ENCODE measurements at regions not wholly inside any gene's neighbourhood (a gene's known extent, or its start where the extent isn't known, plus 50 kb on each side); places are given as distances from the start of the nearest gene placed in this dataset.

DNA sequence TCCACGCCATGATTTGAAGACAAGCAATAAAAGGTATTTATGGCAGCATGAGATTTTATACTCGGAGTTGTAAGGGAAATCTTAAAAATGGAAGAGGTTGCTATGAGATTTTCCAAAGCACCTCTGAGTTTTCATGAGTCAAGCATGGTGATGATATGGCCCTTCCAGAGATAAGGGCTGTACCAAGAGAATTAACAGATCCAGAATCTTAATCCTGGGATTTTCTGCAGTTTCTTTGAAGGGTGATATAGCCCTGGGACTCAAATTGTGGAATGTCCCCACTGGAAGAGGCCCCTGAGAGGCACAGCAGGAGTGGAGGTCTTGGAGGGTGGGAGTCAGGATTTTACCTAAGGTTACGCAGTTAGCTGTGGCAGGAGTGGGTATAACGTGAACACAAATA is 243.3 kb downstream of the ZNF621 start:
- Mint-ChIP-seq H3K27me3 (ENCODE audit: low read depth in 3 of 3) (no peaks in the 10 kb centered on the region), H3K4me1 (peaks cover 22% of the 10 kb centered on the region), H3K9me3 (peaks cover 0 to 2% (median 0%) of the 10 kb centered on the region in 7 donors), H3K4me3 (no peak overlapping the region), H3K27ac (no peak overlapping the region), H3K36me3 (no peaks in the 10 kb centered on the region)
- H3K9me3 ChIP-seq (replicated peaks in 1 of 2; ENCODE audit: control insufficient read depth in 1 of 2, insufficient read depth in 1 of 2, low read length in 2 of 2) = no peaks in the 10 kb centered on the region
- no peak overlapping the region for H3K4me3 ChIP-seq (replicated peaks in 1 of 3; ENCODE audit: low read depth in 2 of 3, low read length in 3 of 3)
- intact Hi-C loops (cut with micrococcal nuclease) = no loop called here
- no peak overlapping the region for H2AFZ ChIP-seq (ENCODE audit: insufficient read depth, low read depth, low read length, poor library complexity, severe bottlenecking)
- H3K9ac ChIP-seq (ENCODE audit: insufficient read depth, low read length, poor library complexity, severe bottlenecking) = no peak overlapping the region
- no peak for DNase-seq
- no peak overlapping the region for H3K4me2 ChIP-seq (replicated peaks; ENCODE audit: extremely low read depth, low read length, poor library complexity, severe bottlenecking)
- 76% methylated on average over 3 of the region's 4 CpGs for WGBS (ENCODE audit: insufficient coverage)
- no peaks in the 10 kb centered on the region for H3K27me3 ChIP-seq (ENCODE audit: control insufficient read depth in 2 of 2, insufficient read depth in 2 of 2, low read length in 2 of 2)
- no peaks in the 10 kb centered on the region for H3K36me3 ChIP-seq (replicated peaks in 1 of 2; ENCODE audit: control insufficient read depth in 1 of 2, insufficient read depth in 2 of 2, low read length in 2 of 2)
- no peaks in the 10 kb centered on the region for H3K79me2 ChIP-seq (ENCODE audit: insufficient read depth, low read length)
- H4K20me1 ChIP-seq (ENCODE audit: insufficient read depth, low read length) = no peaks in the 10 kb centered on the region
- H3K27ac ChIP-seq (ENCODE audit: low read depth in 1 of 2, low read length in 2 of 2) = no peak overlapping the region
- peaks cover 20 to 24% of the 10 kb centered on the region in 2 donors for H3K4me1 ChIP-seq (ENCODE audit: control insufficient read depth in 1 of 2, insufficient read depth in 2 of 2, low read length in 2 of 2)
- TF ChIP-seq, protein P1, sequence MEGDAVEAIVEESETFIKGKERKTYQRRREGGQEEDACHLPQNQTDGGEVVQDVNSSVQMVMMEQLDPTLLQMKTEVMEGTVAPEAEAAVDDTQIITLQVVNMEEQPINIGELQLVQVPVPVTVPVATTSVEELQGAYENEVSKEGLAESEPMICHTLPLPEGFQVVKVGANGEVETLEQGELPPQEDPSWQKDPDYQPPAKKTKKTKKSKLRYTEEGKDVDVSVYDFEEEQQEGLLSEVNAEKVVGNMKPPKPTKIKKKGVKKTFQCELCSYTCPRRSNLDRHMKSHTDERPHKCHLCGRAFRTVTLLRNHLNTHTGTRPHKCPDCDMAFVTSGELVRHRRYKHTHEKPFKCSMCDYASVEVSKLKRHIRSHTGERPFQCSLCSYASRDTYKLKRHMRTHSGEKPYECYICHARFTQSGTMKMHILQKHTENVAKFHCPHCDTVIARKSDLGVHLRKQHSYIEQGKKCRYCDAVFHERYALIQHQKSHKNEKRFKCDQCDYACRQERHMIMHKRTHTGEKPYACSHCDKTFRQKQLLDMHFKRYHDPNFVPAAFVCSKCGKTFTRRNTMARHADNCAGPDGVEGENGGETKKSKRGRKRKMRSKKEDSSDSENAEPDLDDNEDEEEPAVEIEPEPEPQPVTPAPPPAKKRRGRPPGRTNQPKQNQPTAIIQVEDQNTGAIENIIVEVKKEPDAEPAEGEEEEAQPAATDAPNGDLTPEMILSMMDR (IDR thresholded peaks at IDR 0.05) = no peak

DNA sequence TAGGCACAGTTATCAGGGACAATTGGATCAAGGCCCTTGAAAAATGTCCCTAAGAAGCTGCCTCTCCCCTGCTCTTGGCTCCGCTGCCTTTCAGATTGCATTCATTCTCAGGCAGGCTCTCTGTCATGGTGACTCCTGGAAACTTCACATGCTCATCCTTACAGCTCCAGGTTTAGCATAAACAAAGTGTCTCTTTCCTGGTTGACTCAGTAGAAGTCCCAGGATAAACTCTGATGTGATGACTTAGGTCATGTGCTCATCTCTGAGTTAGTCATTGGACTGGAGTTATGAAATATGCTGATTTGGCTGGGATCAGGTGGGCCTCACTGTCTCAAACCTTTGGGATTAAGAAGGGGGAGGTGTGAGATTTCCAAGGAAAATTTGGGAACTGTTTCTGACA is 243.8 kb downstream of the ZNF621 start:
- Mint-ChIP-seq H3K27me3 (ENCODE audit: low read depth in 3 of 3) (no peaks in the 10 kb centered on the region), H3K4me1 (peaks cover 20% of the 10 kb centered on the region), H3K4me3 (no peak overlapping the region), H3K9me3 (peaks cover 0 to 2% (median 0%) of the 10 kb centered on the region in 7 donors), H3K27ac (no peak overlapping the region), H3K36me3 (no peaks in the 10 kb centered on the region)
- intact Hi-C loops (cut with micrococcal nuclease) = no loop called here
- no peaks in the 10 kb centered on the region for H4K20me1 ChIP-seq (ENCODE audit: insufficient read depth, low read length)
- no peak overlapping the region for H3K9ac ChIP-seq (ENCODE audit: insufficient read depth, low read length, poor library complexity, severe bottlenecking)
- TF ChIP-seq, protein P1 (IDR thresholded peaks at IDR 0.05) = no peak
- peak in 1 of 3 donors; percentile 39 for DNase-seq
- no peak overlapping the region for H2AFZ ChIP-seq (ENCODE audit: insufficient read depth, low read depth, low read length, poor library complexity, severe bottlenecking)
- H3K4me3 ChIP-seq (replicated peaks in 1 of 3; ENCODE audit: low read depth in 2 of 3, low read length in 3 of 3) = no peak overlapping the region
- H3K27me3 ChIP-seq (ENCODE audit: control insufficient read depth in 2 of 2, insufficient read depth in 2 of 2, low read length in 2 of 2) = no peaks in the 10 kb centered on the region
- WGBS (ENCODE audit: insufficient coverage) = no CpG with 5 or more reads among the region's 1 CpG
- H3K36me3 ChIP-seq (replicated peaks in 1 of 2; ENCODE audit: control insufficient read depth in 1 of 2, insufficient read depth in 2 of 2, low read length in 2 of 2) = no peaks in the 10 kb centered on the region
- H3K4me2 ChIP-seq (replicated peaks; ENCODE audit: extremely low read depth, low read length, poor library complexity, severe bottlenecking) = no peak overlapping the region
- H3K9me3 ChIP-seq (replicated peaks in 1 of 2; ENCODE audit: control insufficient read depth in 1 of 2, insufficient read depth in 1 of 2, low read length in 2 of 2) = no peaks in the 10 kb centered on the region
- no peaks in the 10 kb centered on the region for H3K79me2 ChIP-seq (ENCODE audit: insufficient read depth, low read length)
- H3K27ac ChIP-seq (ENCODE audit: low read depth in 1 of 2, low read length in 2 of 2) = no peak overlapping the region
- H3K4me1 ChIP-seq (ENCODE audit: control insufficient read depth in 1 of 2, insufficient read depth in 2 of 2, low read length in 2 of 2) = peaks cover 18 to 21% of the 10 kb centered on the region in 2 donors

Measured in CD14-positive monocyte (primary cell).